Liver (tissue), 3 donors: ENCODE measurements at regions not wholly inside any gene's neighbourhood (a gene's known extent, or its start where the extent isn't known, plus 50 kb on each side); places are given as distances from the start of the nearest gene placed in this dataset.

Experiments used
- CTCF ChIP-seq: fragments of 150-350 bp; IDR thresholded peaks from 2 replicates; pipeline ENCODE4 v1.5.1; 2017; ENCODE audit warnings: improper control_type of control experiment, low read depth, low read length; ENCODE audit not compliant: missing input control
- EGR1 ChIP-seq, 2 donors: IDR thresholded peaks; 2 replicates each; pipeline ENCODE4 v1.6.1; 2016 to 2018; ENCODE audit warnings: antibody characterized with exemption in 2 of 2, low read depth in 2 of 2
- GABPA ChIP-seq, 2 donors: IDR thresholded peaks in 1 of 2; conservative IDR thresholded peaks in 1 of 2; 2 replicates each; pipeline ENCODE4 v1.6.1; 2016; ENCODE audit warnings: antibody characterized with exemption in 2 of 2, mild to moderate bottlenecking in 1 of 2, moderate library complexity in 1 of 2
- RXRA ChIP-seq, 2 donors: IDR thresholded peaks; 2 replicates each; pipeline ENCODE4 v1.6.1; 2017 to 2018; ENCODE audit warnings: antibody characterized with exemption in 2 of 2, mild to moderate bottlenecking in 1 of 2
- SP1 ChIP-seq: IDR thresholded peaks from 2 replicates; pipeline ENCODE4 v1.6.1; 2018; ENCODE audit warnings: antibody characterized with exemption, mild to moderate bottlenecking
- TAF1 ChIP-seq: conservative IDR thresholded peaks from 2 replicates; pipeline ENCODE4 v1.6.1; 2016; ENCODE audit warnings: antibody characterized with exemption, mild to moderate bottlenecking
- YY1 ChIP-seq: IDR thresholded peaks from 2 replicates; pipeline ENCODE4 v1.6.1; 2016; ENCODE audit warnings: antibody characterized with exemption, mild to moderate bottlenecking
- donor health status: healthy.
- donor health status: healthy.

- TF ChIP-seq EGR1 (IDR thresholded peaks at IDR 0.05; ENCODE audit: low read depth in 2 of 2), result no peak
- TF ChIP-seq TAF1, result no peak
- TF ChIP-seq CTCF, result no peak
- no peak for TF ChIP-seq GABPA (IDR thresholded peaks at IDR 0.05 in 1 of 2, conservative IDR thresholded peaks at IDR 0.05 in 1 of 2)
- no peak for TF ChIP-seq SP1
- TF ChIP-seq RXRA (IDR thresholded peaks at IDR 0.05), result no peak
- TF ChIP-seq YY1, result no peak
Measured at GRCh38 chr5:145341842-145342241, 493.3 kb downstream of the PRELID2 start.
